C1 segment of cervical spinal cord (tissue), 14 donors: ENCODE measurements at regions not wholly inside any gene's neighbourhood (a gene's known extent, or its start where the extent isn't known, plus 50 kb on each side); places are given as distances from the start of the nearest gene placed in this dataset.

Experiments
- DNase-seq, 14 donors: peaks; one replicate each; lab custom pipeline; 2025; lab: John Stamatoyannopoulos, UW

DNA sequence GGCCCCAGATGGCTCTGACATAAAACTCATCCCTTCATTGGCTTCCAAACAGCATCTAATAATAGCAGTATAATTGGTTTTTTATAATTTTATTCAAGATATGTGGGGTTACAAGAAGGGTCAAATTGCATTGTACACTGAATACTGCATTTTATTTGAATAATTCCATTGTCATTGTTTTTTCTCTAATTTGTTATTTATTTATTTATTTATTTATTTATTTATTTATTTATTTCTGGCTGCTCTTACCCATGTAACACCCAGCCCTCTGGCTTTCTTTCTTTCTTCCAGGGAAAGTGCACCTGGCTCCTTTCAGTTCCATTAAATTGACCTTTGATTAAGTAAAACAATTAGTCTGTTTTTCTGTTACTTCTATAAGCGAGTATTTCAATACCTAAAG is 210.1 kb downstream of the CDH9 start:
- DNase-seq: no peak

DNA sequence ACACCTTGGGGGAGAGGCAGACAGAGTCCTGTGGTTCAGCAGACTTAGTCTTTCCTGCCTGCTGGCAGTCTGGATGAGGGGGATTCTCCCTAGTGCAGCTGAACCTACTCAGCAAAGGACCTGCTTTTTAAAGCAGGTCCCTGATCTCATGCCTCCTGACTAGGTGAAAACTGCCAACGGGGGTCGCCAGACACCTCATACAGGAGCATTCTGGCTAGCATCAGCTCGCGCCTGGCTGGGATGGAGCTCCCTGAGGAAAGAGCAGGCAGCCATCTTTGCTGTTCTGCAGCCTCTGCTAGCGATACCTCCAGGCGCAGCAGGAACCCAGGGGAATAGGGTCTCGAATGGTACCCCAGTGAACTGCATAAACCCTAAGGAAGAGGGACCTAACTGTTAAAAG is 225.2 kb downstream of the CDH9 start:
- DNase-seq: no peak

DNA sequence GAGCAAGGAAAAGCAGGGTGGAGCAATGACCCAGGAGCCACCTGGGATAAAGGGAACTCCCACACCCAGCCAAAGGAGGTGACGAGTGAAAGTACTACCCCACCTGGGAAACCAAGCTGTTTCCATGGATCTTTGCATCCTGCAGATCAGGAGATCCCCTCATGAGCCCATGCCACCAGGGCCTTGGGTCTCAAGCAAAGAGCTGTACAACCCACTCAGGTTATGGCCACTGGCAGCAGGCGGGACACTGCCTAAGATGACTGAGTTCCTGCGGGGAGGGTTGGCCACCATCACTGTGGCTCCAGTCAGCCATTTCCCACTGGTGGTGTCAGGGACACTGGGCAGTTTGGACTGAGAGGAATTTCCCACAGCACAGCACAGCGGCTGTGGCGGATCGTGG is 225.7 kb downstream of the CDH9 start:
- no peak for DNase-seq

DNA sequence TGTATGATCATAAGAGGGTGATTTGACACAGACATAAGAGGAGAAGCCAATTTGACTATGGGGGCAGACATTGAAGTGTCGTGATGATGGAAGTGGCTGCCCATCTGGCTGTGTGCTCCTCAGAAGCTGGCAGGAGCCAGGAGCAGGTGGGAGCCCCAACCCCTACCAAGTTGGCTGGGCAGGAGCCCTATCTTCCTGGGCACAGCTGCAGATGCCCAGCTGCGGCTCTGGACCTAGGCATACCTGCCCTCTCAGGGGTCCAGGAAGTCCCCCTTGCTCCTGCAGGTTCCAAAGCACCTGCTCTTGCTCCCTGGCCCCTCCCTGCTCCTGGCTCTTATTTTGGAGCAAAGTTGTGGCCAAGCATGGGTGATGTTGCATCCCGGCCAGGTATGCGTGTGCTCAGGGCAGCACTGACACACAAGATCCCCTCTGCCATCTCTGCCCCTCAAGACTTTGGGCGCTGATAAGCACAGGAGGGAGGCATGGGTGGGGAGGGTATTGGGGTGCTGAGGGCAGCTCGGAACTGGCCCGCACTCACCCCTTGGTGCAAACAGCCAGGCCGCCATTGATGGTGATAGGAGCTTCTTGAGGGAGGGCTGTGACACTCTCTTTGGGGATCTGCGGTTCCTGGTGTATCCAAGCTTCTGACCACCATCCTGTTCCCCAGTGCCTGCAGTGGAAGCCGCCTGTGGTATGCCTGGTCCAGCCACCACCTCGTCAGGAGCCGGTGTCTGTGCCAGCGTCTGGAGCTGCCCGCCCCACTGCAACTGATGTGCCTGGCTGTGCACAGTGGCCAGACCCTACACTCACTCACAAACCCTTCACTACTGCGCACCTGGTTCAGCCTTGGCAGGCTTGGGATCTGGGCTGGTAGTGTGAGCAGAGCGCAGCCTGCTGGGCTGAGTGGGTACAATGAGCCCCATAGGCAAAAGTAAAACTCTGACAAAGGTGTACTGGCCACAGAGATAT is 230.9 kb downstream of the CDH9 start:
- DNase-seq: no peak

DNA sequence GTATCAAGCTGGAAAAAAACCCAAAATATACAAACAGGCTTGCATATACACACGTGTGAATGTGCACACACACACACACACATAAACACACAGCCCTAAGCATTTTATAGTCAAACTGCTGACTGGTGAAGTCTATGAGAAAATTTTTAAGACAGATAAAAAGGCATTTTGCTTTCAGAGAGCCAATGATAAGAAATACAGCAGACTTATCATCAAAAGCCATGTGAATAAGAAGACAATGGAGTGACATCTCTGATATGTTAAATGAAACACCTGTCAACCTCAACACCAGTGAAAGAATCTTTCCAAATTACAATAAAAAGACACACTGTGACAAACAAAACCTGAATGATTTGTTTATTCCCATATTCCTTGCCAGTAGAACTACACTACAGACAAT is 233.3 kb downstream of the CDH9 start:
- DNase-seq: no peak

DNA sequence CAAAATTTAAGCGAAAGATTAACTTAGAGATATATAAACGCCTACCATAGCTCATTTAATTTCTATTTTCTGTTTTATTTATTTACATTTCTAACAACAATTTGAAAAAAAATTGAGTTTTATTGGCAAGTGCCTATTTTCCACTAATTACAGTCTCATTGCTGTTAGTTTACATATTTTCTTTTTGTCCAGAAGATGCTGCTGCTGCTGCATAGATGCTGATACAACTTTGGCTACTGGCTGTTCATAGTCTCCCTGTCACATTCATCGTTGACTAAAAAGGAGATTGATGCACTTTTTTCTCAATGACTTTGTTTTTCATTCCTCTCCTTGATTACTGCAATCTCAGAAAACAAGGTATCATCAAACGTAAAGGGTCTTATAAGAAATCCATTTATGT is 235.4 kb downstream of the CDH9 start:
- DNase-seq: no peak

DNA sequence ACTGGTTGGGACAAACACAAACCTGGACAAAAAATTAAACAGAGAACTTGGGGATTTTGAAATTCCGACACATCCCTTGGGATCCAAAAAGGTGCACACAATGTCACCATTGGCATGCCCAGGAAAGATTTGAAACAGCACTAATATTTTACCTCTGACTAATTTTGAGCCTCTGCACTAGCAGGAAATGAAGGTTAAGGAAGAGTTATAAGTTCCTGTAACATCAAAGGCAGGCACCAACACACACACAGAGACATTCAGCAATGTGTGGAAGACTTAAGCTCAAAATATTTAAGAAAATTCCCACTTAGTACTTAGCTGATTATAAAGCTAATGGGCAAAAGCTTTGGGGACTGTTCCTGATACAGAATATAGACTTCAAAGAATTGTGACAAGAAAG is 247.0 kb downstream of the CDH9 start:
- no peak for DNase-seq

DNA sequence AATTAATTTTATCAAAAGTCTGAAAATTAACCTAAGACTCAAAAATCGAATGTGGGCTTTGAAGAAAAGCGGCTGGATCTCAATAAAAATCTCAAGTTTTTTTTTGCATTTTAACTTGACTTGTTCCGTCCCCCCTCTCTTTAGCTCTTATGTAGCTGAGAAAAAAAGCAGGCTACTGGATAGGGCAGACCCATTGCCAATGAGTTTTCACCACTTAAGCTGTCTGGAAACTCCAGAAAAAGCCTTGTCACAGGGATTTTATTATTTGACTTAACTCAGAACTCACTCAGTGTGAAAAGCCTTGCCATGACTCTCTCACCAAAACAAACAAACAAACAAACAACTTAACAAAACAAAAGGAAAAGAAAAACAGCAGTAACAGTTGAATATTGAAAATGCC is 247.4 kb downstream of the CDH9 start:
- no peak for DNase-seq

DNA sequence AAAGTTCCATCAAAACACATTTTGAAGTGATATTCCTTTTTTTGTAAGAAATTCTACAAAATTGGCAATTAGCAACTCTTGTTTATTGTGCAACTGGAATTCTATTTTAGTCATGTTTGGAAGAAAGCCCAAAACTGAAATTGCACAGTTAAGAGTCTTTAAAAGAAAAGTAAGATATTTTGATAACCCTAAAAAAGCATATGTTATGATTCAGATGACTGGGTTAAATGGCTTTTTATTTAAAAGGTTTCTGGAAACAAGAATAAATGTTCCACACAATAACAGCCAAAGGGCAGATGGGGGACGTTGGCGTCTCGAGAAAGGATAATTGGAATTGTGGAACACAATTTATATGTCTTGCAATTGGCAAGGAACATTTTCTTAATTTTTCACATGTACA is 275.2 kb downstream of the CDH9 start:
- DNase-seq: no peak

DNA sequence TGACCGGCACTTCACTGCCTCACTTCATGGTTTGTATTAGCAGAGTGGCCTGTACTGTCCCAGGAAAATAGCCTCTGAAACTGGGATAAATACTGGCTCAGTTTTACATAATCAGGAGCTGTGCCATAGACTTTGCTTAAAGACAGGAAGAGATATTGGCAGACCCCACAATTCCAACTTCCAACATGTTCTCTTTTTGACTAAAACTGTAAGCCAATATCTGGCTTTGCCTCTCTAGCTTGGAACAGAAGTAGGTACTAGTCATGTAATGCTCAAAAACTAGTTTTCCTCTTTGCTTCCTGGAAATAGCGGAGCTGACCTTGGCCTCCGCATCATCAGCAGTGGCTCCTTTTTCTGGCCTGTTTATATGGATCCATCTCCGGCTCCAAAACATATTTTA is 276.9 kb downstream of the CDH9 start:
- no peak for DNase-seq

DNA sequence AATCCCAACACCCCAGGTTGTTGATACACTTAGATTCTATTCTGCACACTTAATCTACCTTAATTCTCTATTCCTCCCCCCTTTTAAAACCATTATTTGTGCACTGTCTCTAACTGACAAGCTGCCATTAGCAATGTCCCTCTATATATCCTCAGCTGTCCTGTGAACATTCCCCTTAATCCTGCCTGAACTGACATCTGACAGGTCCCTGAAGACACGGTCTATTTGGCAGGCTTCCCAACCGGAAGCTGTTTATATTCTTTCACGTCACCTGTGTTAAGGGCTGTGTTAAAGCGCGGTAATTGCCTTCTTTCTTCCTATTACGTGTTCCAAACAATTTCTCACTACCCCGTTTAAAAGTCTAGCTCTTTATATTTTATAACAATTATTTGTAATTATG is 277.3 kb downstream of the CDH9 start:
- DNase-seq: no peak

DNA sequence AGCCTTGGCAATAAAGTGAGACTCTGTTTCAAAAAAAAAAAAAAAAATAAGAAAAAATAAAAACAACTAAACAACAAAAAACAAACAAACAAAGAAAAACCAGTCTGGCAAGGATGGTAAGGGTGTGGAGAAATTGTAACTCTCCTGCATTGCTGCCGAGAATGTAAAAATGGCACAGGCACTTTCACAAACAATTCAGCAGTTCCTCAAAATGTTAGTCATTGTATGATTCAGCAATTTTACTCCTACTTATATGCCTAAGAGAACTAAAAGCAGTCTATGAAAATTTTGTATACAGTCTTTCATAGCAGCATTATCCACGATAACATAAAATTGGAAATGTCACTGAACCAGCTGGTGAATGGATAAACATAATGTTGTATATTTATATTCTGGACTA is 280.4 kb downstream of the CDH9 start:
- no peak for DNase-seq

DNA sequence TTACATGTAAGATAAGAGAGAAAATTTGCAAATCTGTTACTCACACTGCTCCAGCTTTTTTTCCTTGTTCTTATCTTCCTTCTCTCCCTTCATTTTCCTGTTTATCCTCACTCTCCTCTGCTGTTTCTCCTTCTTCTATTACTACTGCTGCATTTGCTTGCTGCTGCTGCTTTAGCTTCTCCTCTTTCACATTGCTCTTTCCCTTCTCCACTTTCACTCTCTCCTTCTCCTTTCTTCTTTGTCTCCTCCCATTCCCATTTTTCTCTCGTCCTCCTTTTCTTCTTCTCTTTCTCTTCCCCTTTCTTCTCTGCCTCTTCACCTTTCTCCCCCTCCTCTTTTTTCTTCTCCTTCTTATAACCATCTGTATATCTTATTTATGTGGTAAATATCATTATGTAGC is 288.6 kb downstream of the CDH9 start:
- no peak for DNase-seq

DNA sequence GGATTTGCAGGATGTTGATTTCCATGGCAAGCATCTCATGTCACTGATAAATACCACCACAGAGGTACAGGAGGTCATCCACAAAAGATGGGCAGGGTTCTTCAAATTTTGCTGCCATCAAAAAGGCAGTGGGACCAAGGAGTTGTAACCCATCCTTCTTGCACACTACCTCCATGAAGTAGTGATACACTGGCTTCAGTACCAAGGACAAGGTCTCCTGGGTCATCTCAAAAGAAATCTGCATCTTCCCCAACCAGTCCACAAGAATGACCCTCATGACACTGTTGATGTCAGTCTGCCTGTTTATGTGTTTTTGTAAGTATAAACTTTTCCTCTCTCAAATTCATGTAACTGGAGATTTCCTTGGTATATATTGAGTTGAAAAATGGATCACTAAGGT is 298.2 kb downstream of the CDH9 start:
- no peak for DNase-seq

DNA sequence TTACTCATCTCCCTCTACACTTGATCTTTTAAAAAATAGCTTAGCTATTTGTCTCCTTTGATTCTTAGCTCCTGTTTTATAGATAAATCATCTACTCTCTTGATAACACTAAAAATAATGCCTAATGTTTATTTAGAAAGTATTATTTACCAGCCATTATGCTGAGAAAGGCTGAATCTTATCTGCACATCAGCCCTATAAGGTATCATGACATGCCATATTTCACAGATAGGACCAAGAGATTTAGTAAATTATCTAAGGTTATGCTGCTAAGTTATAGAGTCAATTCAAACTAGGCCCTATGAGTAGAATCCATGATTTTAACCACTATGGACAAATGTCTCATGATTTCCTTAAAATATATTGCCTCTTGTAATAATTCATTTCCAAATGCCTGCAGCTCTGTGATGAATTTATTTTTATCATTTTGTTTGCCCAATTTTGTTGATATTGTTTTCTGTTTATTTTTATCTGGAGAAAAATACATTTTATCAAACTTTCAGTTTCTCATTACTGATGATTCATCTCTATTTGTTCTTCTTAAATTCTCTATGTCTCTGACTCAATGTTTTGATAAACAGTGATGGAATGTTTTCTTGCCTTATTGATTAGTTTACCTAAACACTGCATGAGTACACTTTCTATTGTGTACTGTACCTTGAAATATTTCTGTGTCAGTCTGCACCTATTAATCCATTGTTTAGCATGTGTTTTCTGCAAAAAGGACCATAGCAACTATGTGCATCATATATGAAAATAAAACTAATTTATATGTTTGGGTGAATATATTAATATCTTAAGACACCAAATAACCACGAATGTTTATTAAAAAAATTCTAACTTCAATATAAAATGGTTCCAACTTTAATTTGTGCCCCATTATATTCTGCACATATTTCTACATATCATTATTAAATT is 300.8 kb downstream of the CDH9 start:
- DNase-seq: no peak

DNA sequence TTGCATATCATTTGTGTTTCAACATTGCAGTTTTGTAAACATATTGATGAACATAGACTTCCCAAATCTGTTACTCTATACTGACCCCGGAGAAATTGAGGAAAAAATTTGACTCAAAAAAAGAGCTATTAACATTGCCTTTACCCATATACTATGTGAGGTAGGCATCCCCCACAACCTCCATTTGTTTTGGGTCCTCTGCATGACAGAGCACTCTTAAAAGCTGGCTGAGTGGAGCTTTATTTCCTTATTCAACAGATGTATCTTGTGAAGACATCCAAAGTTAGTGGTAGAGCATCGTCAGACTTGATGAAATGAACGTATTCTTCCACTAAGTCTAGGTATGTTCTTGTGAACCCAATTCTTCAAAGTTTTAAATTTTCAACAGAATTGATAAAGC is 310.5 kb downstream of the CDH9 start:
- no peak for DNase-seq

DNA sequence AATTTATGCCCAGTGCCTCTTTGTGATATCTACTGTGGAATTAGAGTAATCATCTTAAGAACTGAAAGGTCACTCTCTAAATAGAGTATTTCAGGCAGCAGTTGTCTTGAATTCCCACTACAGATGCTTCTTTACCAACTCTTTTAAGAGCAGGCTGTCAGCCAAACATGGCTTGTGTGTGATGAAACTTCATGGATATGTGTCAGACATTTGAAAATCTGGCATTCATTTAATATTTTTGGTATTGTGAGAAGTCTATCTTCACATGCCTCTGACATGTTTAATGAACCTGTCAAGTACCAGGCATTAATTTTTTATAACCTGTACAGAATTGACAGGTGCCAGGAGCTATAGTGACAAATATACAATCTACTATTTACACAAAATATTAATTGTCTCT is 318.6 kb downstream of the CDH9 start:
- DNase-seq: no peak

DNA sequence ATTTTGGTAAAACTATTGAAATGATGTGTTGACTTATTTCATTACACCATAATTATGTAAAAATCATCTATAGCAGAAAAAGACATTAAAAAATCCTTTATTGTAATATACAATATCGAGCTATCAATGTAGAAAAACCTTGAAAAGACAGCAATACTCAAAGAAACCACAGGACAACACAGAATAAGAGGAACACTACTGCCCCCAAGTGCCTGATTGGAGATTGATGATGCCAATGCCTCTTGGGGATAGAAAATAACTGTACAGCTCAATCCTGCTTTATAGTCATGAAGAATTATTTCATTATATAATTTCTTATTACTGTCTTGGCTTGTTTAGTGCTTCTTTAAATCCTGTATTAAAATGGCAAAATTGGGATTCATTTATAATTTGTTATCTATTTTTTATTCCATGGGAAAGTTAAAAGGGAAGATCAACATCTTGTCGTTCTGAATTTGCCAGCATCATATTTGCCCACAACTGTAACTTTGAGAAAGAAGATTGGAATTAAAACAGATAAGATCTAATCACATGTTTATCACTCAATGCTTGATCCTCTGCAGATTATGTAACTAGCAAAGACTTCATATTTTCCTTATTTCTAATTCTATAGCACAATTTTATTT is 337.5 kb downstream of the CDH9 start:
- peak in 1 of 14 donors; percentile 34 for DNase-seq

DNA sequence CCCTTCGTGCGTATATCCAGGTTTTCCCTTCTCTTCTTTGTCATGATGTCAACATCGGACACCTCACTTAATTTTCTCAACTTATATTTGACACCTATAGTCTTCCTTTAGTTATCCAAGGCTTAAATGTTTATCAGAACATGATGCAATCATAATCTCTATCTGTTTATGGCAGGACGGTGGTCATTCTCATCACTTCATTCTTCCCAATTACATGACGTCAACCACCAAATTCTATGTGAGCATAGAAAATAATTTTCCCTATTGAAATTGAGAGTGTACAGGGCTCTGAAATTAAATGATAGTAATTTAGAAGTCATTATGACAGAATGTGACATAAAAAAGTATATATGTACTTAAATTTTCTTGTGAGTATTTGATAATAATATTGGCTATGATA is 345.4 kb downstream of the CDH9 start:
- DNase-seq: no peak

DNA sequence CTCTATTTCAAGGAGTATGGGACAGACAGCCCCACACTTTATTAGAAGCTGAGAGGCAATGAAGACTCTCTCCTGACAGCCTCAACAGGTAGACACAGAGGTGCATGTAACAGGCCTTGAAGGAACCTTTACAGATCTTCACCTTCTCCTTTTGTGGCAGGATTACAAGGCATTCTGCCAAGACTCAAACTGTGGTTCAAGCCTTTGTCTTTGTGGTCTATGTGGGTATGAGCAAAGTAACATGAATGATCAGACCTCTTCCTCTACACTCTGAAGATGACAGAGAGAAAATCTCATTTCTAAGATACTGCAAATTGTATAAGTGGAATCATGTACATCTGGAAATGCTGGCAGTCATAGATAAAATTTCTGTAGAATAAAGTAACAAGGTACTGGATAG is 346.9 kb downstream of the CDH9 start:
- no peak for DNase-seq

DNA sequence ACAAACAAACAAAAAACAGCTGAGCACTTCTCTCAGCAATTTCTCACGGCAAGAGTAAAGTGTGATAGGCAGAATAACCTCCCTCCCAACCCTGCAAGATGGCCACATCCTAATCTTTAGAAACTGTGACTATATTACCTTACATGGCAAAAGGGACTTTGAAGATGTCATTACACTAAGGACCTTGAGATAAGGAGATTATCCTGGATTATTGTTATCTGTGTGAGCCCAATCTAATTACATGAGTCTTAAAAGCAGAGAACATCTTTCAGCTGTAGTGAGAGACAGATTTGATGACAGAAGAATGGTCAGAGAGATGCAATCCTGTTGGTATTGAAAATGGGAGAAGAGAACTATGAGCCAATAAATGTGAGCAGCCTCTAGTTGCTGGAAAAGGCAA is 347.9 kb downstream of the CDH9 start:
- DNase-seq: no peak

DNA sequence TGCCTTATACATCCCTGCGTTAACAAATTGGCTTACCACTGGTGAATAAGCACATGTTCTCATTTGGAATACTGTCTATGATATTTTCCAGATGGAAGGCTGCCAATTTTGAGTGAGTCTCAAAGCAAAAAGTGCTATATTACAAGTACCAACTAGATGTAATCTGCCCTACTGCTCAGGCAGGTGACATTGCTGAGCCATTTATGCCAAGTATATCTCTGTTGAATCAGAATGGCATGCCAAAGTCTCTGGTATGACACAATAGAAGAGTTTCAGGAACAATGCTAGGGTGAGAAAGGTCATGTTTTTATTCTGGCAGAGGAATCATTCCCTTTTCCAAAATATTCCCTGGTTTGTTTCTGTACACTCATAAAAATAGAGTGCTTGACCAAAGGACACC is 356.5 kb downstream of the CDH9 start:
- no peak for DNase-seq
